IPS DF 4.7 (cell line): ENCODE measurements at regions not wholly inside any gene's neighbourhood (a gene's known extent, or its start where the extent isn't known, plus 50 kb on each side); places are given as distances from the start of the nearest gene placed in this dataset.

Source experiments
- DNase-seq: peaks from one replicate; pipeline ENCODE4 v3.0.0-alpha.2; 2013; ENCODE audit warnings: low spot score; ENCODE audit errors: extremely low read depth

DNA sequence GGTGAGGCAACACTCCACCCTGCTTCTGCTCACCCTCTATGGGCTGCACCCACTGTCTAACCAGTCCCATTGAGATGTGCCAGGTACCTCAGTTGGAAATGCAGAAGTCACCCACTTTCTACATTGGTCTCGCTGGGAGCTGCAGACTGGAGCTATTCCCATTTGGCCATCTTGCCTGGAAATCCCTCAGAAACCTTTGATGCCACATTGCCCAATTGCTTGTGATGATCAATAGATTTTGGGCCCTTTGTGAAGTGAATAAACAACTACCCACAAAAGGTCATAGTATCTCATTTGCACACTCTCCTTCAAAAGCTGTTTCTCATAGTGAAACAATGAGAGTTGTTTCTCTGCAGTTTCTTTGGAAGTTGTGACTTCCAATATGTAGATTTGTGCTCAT lies 742.9 kb downstream of the INHBA start:
- no peak for DNase-seq

- no peak for DNase-seq
These were observed 754.7 kb downstream of the INHBA start for GRCh38 chr7:40948239-40948638.

DNA sequence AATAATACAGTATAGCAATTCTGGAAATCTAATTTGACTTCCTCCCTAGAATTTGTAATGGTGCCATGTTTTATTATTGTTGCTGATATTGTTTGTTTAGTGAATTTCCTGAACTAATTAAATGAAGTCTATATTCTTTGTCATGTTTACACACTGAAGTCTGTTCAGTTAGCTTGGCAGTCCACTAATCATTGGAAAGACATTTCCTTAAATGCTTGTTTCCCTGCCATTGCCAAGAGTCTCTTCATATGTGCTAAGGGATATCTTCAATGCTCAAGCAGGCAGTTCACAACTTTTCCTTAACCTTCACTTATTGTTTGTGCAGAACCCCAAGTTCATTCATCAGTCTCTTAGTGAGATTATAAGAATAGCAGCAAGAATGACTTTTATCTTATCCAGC lies 755.3 kb downstream of the INHBA start:
- DNase-seq: no peak

- DNase-seq: no peak
These were observed 756.3 kb downstream of the INHBA start for GRCh38 chr7:40946549-40946948.

- no peak for DNase-seq
These were observed 757.1 kb downstream of the INHBA start for GRCh38 chr7:40945788-40946187.

DNA sequence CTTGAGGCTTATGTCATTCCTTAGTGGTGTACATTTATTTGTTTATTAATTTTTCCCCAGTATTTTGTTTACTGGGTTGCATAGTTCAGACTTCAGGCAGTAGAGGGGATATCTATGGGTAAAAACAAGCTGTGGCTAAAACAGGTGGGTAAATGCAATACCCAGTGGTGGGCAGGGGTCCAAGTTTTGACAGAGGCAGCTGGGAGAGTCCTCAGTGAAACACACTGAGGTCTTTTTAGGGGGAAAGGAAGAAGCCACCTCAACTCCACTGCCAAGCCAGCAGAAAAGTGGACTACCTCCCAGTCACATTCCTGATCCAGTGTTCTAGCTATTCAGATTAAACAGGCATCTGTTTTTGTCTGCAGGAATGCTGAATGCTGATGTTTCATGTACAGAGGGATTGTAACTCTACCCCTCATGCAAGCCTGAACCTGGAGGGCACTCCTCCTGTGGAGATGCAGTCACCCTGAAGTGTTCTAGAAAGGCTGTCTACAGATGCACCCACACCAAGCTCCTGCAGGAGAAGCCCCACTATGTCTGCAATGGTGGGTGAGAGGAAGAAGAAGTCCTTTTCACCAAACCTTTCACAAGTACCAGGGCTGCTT lies 757.8 kb downstream of the INHBA start:
- no peak for DNase-seq

GRCh38 chr7:40937879-40938278 lies 765.0 kb downstream of the INHBA start:
- DNase-seq: no peak

DNA sequence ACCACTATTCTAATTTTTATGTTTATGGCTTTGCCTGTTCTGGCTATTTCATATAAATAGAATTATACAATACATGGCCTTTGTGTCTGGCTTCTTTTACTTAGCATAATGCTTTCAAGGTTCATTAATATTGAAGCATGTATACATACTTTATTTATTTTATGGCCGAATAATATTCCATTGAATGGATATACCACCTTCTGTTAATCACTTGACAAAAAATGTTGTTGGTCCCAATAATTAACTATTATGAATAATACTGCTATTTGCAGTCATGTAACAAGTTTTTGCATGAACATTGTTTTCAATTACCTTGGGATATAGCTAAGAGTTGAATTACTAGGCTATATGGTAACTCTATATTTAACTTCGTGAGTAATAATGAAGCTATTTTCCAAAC lies 767.5 kb downstream of the INHBA start:
- DNase-seq: no peak

GRCh38 chr7:40923626-40924025 lies 779.3 kb downstream of the INHBA start:
- no peak for DNase-seq

- no peak for DNase-seq
These were observed 780.6 kb downstream of the INHBA start for GRCh38 chr7:40922316-40922670.

DNA sequence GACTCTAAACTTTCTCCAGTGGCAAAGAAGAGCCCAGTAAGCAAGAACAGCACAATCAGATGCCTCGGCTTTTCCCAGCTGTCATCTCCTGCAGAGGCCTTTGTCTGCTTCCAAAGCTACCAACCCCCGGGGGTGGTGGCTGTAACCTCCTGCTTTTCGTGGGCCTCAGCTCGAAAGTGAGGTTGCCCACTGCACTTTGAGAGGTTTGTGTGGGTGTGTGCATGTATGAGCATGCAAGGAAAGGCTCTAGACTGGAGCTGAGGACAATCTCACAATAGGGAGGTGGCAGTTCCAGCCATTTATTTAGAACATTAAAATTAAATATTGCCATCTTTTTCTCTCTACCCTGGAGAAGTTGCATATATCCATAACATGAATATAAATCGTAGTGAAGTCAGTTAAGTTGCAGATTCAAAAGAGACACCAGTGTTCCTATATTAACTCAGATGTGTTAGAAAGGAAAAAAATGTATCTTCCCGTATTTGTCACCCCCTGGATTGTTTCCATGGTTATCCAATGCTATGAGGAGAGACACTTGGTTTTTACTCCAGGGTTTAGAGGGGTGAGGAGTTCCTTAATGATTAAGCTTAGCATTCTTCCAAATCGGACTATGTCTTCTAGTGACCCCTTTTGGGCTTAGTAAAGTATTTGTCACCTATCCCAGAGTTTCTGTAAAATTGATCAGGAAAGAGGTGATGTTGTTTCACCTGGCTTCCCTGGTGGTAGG lies 781.1 kb downstream of the INHBA start:
- DNase-seq: no peak

DNA sequence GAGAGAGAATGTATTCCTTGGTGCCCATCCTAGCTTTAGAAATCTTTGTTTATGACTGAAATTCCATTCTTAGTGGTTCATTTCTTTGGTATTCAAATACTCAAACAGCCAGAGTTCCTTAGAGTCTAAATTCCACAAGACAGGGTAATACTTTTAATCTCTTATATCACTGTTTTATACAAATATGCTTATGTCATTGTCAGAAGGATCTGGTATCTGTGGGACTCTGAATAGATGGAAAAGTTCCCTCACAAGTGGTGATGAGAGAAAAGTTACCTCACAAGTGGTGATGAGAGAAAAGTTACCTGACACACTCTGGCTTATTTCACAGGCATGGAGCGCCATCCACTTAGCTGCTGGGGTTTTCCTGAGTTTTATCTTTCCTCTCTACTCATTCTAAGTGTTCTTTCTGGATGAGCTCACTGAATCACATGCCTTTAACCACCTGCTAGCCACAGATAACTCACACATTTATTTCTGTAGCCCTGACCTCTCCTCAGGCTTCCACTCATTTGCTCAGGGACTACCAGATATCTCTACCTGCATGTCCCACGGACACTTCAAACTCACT lies 784.0 kb downstream of the SUGCT start:
- DNase-seq: no peak

- no peak for DNase-seq
These were observed 782.0 kb downstream of the SUGCT start for GRCh38 chr7:40916813-40917212.

DNA sequence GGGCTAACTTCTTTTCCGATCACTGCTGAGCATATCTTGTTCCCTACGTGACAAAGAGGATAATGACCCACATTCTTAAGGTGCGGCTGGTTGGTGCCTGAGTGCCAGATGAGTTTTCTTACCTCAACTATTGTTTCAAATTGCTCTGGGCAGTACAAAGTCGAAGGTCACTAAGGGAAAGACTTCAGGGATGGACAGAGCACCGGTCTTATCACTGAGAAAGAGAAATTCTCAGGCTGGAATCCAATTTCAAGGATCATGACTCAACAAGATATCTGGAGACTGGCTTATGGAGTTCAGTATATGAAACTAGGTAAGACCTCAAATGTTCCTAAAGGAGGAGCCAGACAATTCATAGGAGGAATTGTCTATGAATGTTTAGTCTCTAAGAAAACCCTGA lies 780.3 kb downstream of the SUGCT start:
- DNase-seq: no peak
